ENCODE measurements at regions not wholly inside any gene's neighbourhood (a gene's known extent, or its start where the extent isn't known, plus 50 kb on each side); places are given as distances from the start of the nearest gene placed in this dataset.

DNA sequence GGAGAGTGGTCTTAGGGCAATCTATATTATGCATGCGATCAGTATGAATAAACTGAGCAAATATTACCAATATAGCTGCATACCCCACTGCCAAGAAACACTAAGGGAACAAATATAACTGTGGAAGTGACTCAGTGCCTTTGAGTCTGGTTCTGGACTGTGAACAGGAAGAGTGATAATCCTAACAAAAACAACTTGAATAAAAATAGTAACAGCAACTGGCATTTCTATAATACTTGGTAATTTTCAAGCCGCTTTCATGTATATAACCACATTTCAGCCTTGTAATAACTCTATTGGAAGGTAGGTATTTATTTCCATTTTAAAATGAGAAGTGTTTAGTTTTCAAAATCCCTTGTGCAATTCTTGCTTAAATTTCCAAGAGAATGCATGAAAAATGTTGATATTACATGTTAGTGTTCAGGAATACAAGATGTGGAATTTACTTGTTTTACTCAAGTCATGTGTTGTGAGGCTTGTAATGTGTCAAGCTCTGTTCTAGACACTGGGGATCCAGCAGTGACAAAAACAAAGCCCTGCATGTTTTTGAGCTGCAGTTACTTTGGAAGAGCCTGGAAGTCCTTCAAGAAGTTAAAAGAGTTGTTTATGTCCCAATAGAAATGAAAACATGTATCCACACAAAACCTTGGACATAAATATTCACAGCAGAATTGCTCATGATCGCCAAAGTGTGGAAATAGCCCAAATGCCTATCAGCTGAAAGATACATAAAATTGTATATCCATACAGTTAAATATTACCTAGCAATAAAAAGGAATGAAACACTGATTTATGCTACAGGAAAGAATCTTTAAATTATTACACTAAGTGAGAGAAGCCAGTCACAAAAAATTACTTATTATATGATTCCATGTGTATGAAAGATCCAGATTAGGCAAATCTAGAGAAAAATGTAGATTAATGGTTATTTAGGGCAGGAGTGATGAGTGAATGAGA is 338.1 kb upstream of the TMEM132C start:
- TF ChIP-seq EZH2phosphoT487 (IDR thresholded peaks at IDR 0.05; ENCODE audit: borderline replicate concordance, low read depth, low read length) = no peak
- TF ChIP-seq, protein P1, sequence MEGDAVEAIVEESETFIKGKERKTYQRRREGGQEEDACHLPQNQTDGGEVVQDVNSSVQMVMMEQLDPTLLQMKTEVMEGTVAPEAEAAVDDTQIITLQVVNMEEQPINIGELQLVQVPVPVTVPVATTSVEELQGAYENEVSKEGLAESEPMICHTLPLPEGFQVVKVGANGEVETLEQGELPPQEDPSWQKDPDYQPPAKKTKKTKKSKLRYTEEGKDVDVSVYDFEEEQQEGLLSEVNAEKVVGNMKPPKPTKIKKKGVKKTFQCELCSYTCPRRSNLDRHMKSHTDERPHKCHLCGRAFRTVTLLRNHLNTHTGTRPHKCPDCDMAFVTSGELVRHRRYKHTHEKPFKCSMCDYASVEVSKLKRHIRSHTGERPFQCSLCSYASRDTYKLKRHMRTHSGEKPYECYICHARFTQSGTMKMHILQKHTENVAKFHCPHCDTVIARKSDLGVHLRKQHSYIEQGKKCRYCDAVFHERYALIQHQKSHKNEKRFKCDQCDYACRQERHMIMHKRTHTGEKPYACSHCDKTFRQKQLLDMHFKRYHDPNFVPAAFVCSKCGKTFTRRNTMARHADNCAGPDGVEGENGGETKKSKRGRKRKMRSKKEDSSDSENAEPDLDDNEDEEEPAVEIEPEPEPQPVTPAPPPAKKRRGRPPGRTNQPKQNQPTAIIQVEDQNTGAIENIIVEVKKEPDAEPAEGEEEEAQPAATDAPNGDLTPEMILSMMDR (conservative IDR thresholded peaks at IDR 0.05; ENCODE audit: low read length) = no peak
- Histone ChIP-seq H3K27ac (ENCODE audit: low read depth, low read length, poor library complexity, severe bottlenecking) (no peak overlapping the region), H3K36me3 (ENCODE audit: insufficient read depth, low read length) (no peaks in the 10 kb centered on the region), H3K79me2 (ENCODE audit: insufficient read depth, low read depth, low read length) (no peaks in the 10 kb centered on the region), H3K9me3 (ENCODE audit: low read length) (no peaks in the 10 kb centered on the region), H3K4me2 (ENCODE audit: low read length) (no peak overlapping the region), H3K4me3 (ENCODE audit: low read depth, low read length, poor library complexity, severe bottlenecking) (no peak overlapping the region), H3K9me2 (ENCODE audit: insufficient read depth, low read length) (no peaks in the 10 kb centered on the region), H4K20me1 (ENCODE audit: insufficient read depth, low read length) (no peaks in the 10 kb centered on the region), H2AFZ (ENCODE audit: low read length) (no peak overlapping the region), H3K4me1 (ENCODE audit: insufficient read depth, low read length, poor library complexity, severe bottlenecking) (no peaks in the 10 kb centered on the region)
- intact Hi-C loops (cut with micrococcal nuclease; ENCODE audit: unreplicated experiment) = no loop called here
- POLR2A ChIA-PET = no interaction called here
- CTCF ChIA-PET (ENCODE audit: unreplicated experiment) = no interaction called here
- no peak for DNase-seq (ENCODE audit: low spot score)
- BruUV-seq (replicated peaks) = no TSS peak

DNA sequence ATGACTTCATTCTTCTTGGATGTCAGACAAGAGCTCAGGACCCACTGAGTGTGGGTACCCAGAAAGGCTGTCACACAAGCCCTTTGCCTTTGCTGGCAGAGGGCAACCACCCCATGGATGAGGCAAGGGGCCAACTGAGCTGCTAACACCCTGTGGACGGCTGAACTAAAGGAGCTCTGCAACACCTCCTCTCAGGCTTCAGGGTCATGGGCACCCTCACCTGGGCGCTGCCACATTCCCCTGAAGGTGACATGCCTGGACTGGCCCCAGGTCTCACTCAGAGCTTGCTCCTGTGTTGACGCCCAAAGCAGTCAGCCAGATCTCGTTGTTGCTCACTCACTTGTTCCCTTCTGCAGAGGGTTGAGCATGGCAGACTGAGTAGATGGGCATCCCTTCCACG is 336.8 kb upstream of the TMEM132C start:
- H3K9me3 ChIP-seq (ENCODE audit: low read length) = no peaks in the 10 kb centered on the region
- CTCF ChIA-PET (ENCODE audit: unreplicated experiment) = no interaction called here
- H3K36me3 ChIP-seq (ENCODE audit: insufficient read depth, low read length) = no peaks in the 10 kb centered on the region
- no peak overlapping the region for H3K27ac ChIP-seq (ENCODE audit: low read depth, low read length, poor library complexity, severe bottlenecking)
- no peak overlapping the region for H3K4me3 ChIP-seq (ENCODE audit: low read depth, low read length, poor library complexity, severe bottlenecking)
- no peak for DNase-seq (ENCODE audit: low spot score)
- H3K79me2 ChIP-seq (ENCODE audit: insufficient read depth, low read depth, low read length) = no peaks in the 10 kb centered on the region
- no peaks in the 10 kb centered on the region for H3K9me2 ChIP-seq (ENCODE audit: insufficient read depth, low read length)
- H3K4me1 ChIP-seq (ENCODE audit: insufficient read depth, low read length, poor library complexity, severe bottlenecking) = no peaks in the 10 kb centered on the region
- POLR2A ChIA-PET = interaction anchor here (0.6 kb wide), 1 partner anchor 129 kb away, joined by 3 read pairs; no protein-coding TSS in a partner anchor
- TF ChIP-seq, protein P1 (conservative IDR thresholded peaks at IDR 0.05; ENCODE audit: low read length) = no peak
- no peak for TF ChIP-seq EZH2phosphoT487 (IDR thresholded peaks at IDR 0.05; ENCODE audit: borderline replicate concordance, low read depth, low read length)
- no peak overlapping the region for H2AFZ ChIP-seq (ENCODE audit: low read length)
- H4K20me1 ChIP-seq (ENCODE audit: insufficient read depth, low read length) = no peaks in the 10 kb centered on the region
- BruUV-seq (replicated peaks) = no TSS peak
- intact Hi-C loops (cut with micrococcal nuclease; ENCODE audit: unreplicated experiment) = no loop called here
- no peak overlapping the region for H3K4me2 ChIP-seq (ENCODE audit: low read length)

- BruUV-seq (replicated peaks) = no TSS peak
- ChIA-PET POLR2A (no interaction called here), CTCF (ENCODE audit: unreplicated experiment) (no interaction called here)
- no peaks in the 10 kb centered on the region for H3K79me2 ChIP-seq (ENCODE audit: insufficient read depth, low read depth, low read length)
- no peaks in the 10 kb centered on the region for H4K20me1 ChIP-seq (ENCODE audit: insufficient read depth, low read length)
- no peaks in the 10 kb centered on the region for H3K4me1 ChIP-seq (ENCODE audit: insufficient read depth, low read length, poor library complexity, severe bottlenecking)
- no peak overlapping the region for H2AFZ ChIP-seq (ENCODE audit: low read length)
- no peak overlapping the region for H3K4me3 ChIP-seq (ENCODE audit: low read depth, low read length, poor library complexity, severe bottlenecking)
- H3K9me3 ChIP-seq (ENCODE audit: low read length) = no peaks in the 10 kb centered on the region
- no peaks in the 10 kb centered on the region for H3K9me2 ChIP-seq (ENCODE audit: insufficient read depth, low read length)
- H3K36me3 ChIP-seq (ENCODE audit: insufficient read depth, low read length) = no peaks in the 10 kb centered on the region
- no peak overlapping the region for H3K27ac ChIP-seq (ENCODE audit: low read depth, low read length, poor library complexity, severe bottlenecking)
- DNase-seq (ENCODE audit: low spot score) = no peak
- no peak overlapping the region for H3K4me2 ChIP-seq (ENCODE audit: low read length)
- TF ChIP-seq EZH2phosphoT487 (IDR thresholded peaks at IDR 0.05; ENCODE audit: borderline replicate concordance, low read depth, low read length) = no peak
- TF ChIP-seq, protein P1 (conservative IDR thresholded peaks at IDR 0.05; ENCODE audit: low read length) = no peak
- intact Hi-C loops (cut with micrococcal nuclease; ENCODE audit: unreplicated experiment) = no loop called here
Observed at GRCh38 chr12:127934409-127934808, 332.6 kb upstream of the TMEM132C start.
